Renal cortex interstitium (tissue), 11 donors: ENCODE measurements at regions not wholly inside any gene's neighbourhood (a gene's known extent, or its start where the extent isn't known, plus 50 kb on each side); places are given as distances from the start of the nearest gene placed in this dataset.
A peak's percentile ranks its signal among the peaks of the same experiment; 100 is the strongest.

Source experiments
- DNase-seq, 11 donors: peaks; one replicate each; pipeline ENCODE4 v3.0.0-alpha.2; 2013; ENCODE audit warnings: low read depth in 9 of 11, low spot score in 4 of 11; ENCODE audit errors: extremely low read depth in 1 of 11

GRCh38 chr7:116083796-116084195 lies 53.2 kb upstream of the TFEC start:
- DNase-seq, result no peak

GRCh38 chr7:116086547-116087045 lies 56.0 kb upstream of the TFEC start:
- no peak for DNase-seq

- no peak for DNase-seq
Measured at GRCh38 chr7:116087291-116087690, 56.7 kb upstream of the TFEC start.

- DNase-seq, result no peak
Measured at GRCh38 chr7:116087984-116088383, 57.4 kb upstream of the TFEC start.

- DNase-seq, result no peak
Measured at GRCh38 chr7:116089293-116089692, 58.7 kb upstream of the TFEC start.

- no peak for DNase-seq
Measured at GRCh38 chr7:116093516-116094301, 63.1 kb upstream of the TFEC start.

GRCh38 chr7:116095396-116095795 lies 64.8 kb upstream of the TFEC start:
- no peak for DNase-seq

GRCh38 chr7:116097365-116098009 lies 66.9 kb upstream of the TFEC start:
- no peak for DNase-seq

GRCh38 chr7:116098175-116098574 lies 67.6 kb upstream of the TFEC start:
- DNase-seq, result no peak

- DNase-seq, result no peak
Measured at GRCh38 chr7:116100626-116101025, 70.1 kb upstream of the TFEC start.

GRCh38 chr7:116101704-116102103 lies 71.1 kb upstream of the TFEC start:
- no peak for DNase-seq

- no peak for DNase-seq
Measured at GRCh38 chr7:116111475-116111874, 80.9 kb upstream of the TFEC start.

GRCh38 chr7:116113310-116113709 lies 82.7 kb upstream of the TFEC start:
- no peak for DNase-seq

GRCh38 chr7:116120839-116121238 lies 89.5 kb upstream of the TES start:
- DNase-seq, result no peak

GRCh38 chr7:116122972-116123595 lies 87.3 kb upstream of the TES start:
- peak in 4 of 11 donors; percentile 9 to 11 (median 10) for DNase-seq

- no peak for DNase-seq
Measured at GRCh38 chr7:116128139-116128538, 82.2 kb upstream of the TES start.

- no peak for DNase-seq
Measured at GRCh38 chr7:116135306-116135705, 75.0 kb upstream of the TES start.

GRCh38 chr7:116138202-116138801 lies 72.0 kb upstream of the TES start:
- DNase-seq, result peak; percentile 29 to 53 (median 46)

- no peak for DNase-seq
Measured at GRCh38 chr7:116139007-116139406, 71.3 kb upstream of the TES start.

GRCh38 chr7:116139807-116140206 lies 70.5 kb upstream of the TES start:
- DNase-seq, result no peak
